ENCODE measurements at regions not wholly inside any gene's neighbourhood (a gene's known extent, or its start where the extent isn't known, plus 50 kb on each side); places are given as distances from the start of the nearest gene placed in this dataset.

DNA sequence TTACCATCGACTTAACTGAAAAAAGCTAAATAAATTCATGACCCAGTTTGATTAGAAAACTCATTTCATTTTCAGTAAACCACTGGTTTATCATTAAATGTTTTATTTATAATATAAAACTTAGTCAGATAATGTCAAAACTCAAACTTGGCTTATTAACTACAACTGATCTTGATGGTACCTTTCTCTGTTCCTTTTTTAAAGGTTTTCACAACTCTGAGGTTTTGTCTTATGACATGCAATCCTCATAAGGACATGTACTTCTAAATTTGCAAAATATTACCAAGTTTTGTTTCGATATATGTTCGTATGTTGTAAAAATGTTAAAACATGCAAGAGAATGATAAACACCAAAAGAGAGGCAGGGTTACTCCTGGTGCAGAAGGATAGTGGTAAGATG, 82.5 kb upstream of the PDE10A start:
- no peak for DNase-seq

DNA sequence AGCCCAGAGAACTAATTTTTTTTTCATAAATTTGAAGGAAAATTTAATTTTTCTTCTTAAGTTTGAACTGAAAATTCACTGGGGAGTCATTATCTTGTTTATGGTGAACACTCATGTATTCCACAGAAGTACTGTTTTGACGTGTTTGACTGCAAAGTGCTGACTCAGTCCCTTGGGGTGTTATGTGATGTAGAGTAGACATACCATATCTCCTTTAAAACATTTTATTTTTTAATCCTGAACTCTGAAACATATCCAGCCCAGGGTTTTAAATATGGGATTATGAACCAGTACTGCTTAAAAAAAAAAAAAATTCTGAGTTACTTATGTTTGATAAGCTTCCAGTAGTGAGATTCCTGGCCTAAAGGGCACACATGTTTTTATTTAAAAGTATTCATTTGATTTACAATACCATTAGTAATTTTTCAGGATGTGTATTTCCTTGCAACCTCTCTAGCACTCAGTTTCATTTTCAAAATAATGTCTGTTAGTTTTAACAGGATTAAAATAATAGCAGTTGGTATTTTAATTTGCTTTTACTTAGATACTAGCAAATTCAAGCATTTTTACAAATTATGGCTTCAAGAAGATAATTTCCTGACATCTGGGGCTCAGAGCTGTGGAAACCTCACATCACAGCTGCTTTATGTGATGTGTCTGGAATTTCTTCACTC, 81.7 kb upstream of the PDE10A start:
- DNase-seq, result no peak

DNA sequence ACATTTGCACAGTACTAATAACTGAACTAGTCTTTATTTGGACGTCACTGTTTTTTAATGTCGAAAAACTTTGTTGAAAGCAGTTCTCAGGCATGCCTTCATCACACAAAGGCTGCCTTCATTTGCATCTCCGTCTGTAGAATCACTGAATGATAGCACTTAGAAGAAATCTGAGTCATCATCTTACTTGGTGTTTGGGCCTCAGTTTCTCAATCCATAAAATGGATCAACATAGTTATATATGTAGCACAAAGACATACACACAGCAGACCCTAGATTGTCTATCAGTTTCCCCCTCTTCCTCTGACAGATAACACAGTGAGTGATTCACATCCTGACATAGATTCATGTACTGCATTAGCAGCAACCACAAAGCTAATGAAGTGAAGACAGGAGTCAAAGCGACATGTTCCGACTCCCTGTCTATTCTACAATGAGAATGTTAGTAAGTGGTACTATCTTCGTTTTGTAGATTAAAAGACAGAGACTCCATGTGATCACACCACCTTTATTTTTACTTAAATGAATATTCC, 80.4 kb upstream of the PDE10A start:
- no peak for DNase-seq

DNA sequence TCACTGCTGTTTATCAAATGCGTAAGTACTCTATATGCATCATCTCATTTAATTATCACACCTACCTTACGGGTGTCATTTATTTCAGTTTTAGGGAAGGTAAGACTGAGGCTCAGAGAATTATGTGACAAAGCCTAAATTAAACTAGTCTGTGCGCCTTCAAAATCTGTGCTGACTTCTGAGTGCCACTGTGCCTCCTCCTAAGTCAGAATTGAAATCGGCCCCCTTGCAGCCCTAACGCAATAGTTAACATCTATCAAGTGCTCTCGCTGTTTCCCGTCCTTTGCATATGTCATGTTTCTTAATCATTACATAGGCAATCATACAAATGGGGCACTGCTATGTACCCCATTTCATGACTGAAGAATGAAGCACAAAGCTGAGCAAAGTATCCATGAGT, 79.0 kb upstream of the PDE10A start:
- no peak for DNase-seq

DNA sequence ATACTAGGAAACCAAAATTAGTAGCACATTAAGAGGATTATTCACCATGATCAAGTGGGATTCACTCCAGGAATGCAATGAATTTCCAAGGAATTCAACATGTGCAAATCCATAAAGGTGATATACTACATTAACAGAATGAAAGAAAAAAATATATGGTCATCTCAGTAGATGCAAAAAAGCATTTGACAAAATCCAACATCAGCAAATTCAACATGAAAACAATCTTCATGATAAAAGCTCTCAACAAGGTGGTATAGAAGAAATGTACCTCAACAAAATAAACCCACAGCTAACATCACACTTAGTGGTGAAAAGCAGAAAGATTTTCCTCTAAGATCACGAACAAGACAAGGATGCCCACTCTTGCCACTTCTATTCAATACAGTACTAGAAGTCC, 74.4 kb upstream of the PDE10A start:
- DNase-seq, result no peak

DNA sequence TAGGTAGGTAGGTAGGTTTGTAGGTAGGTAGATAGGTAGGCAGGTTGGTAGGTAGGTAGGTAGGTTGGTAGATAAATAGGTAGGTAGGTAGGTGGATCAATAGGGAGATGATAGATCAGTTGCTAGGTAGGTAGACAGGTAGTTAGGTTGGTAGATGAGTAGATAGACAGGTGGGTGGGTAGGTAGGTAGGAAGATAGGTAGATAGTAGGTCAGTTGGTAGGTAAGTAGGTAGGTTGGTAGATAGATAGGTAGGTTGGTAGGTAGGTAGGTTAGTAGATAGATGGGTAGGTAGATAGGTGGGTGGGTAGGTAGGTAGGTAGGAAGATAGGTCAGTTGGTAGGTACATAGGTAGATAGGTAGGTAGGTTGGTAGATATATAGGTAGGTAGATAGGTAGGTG, 72.0 kb upstream of the PDE10A start:
- no peak for DNase-seq

DNA sequence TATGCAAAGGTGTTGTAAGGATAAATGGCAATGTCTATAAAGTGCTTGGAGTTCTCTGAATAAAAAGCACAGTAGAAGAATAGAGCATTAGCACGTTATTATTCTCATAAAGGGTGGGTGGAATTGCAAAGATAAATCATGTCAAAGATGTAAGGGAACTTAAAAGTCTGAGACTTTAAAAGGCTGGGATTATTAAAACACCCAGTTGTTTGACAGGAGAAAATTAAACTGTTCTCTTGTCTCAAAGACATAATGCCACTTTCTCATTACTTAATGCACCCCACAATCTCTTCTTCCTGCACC, 70.4 kb upstream of the PDE10A start:
- DNase-seq, result no peak

DNA sequence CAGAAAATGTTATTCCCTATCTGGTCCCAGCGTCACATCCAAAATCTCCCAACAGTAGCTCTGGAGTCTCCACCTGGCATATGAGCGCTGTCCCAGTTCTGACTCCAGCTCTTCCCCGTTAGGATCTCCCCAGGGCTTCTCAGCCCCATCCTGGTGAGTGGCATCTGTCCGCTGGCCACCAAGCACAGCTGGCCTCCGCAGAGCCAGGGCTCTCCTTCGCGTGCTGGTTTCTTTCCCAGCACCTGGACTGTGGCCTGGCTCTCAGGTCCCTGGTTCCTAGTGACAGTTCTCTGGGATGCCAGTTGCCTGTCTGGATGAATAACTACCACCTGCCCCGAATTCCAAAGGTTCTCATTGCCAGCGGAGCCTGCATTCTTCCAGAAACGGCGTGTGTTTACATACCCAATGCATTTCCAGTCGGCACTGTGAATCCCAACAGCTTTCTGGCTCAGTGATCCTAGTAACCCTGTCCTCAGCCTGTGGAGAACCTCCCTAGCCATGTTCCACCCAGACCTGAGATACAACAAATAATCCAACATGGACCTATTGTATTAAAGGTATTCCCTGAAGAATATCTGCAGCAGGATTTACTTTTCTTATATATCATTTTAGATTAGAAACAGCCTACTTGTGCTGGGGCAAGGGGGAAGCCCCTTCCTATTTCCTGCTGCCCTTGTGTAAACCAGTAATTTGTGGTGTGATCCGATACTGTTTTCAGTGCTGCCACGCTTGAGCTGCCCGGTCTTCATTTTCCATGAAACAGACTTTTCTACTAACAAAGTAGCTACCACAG, 69.9 kb upstream of the PDE10A start:
- no peak for DNase-seq

DNA sequence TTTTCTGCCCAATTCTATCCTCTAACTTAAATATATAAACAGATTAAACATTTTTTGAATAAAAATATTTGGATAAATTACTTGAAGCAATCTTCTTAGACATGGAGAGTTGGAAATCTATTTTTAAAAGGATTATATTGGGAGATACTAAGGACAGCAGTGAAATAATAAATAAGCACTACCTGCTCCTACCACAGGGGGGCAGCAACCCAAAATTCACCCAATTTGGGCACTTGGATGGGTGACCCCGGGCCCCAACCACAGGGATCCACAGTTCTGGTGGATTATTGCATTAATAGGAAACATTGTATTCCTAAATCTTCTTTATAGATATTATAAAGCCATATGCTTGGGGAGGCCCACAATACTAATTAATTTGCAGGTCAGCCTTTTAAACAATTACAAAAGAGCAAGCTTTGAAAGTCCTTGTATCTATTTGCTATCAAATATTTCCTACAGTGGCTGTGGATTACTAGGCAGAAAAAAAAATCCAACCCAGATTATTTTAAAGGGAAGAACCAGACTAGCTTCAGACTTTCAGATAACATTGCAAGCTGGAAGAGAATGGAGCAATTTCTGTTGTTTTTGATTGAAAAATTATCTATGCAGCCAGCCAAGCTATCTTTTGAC, 66.4 kb upstream of the PDE10A start:
- no peak for DNase-seq

DNA sequence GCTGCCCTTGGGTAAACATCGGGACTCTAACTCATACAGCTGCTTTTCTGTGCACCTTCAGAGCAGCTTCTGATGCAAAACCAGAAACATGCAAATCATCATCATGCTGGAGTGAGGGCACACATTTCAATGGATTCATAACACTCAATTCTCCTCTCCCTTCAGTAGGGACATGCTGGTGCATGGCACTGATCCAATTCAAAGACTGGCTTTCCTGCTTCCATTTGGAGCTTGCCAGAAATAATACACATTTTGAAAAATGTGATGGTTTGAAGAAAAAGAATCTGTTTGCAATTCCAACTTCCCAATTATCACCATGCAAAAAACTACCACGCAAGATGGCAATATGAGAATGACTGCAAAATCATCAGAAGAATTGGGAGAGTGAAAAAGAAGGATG, 65.2 kb upstream of the PDE10A start:
- no peak for DNase-seq

DNA sequence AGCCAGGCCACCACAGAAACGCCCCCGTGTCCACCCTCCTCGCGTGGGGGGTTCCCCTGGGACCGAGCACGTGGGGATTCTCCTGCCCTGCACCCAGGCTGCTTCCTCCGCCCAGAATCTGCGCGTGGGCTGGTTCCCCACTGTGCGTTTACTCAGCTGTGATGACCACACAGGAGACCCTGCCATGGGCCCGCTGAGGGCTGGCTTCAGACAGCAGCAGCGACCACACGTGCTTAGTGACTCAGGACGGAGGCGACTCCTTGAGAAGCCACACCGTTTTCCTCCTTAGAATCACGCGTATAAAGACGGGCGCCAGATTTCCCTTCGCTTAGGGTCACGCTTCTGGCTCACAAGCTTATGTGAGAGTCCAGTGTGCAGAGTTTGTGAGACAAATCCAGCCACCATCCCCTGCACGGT, 63.9 kb upstream of the PDE10A start:
- DNase-seq, result peak; percentile 48

DNA sequence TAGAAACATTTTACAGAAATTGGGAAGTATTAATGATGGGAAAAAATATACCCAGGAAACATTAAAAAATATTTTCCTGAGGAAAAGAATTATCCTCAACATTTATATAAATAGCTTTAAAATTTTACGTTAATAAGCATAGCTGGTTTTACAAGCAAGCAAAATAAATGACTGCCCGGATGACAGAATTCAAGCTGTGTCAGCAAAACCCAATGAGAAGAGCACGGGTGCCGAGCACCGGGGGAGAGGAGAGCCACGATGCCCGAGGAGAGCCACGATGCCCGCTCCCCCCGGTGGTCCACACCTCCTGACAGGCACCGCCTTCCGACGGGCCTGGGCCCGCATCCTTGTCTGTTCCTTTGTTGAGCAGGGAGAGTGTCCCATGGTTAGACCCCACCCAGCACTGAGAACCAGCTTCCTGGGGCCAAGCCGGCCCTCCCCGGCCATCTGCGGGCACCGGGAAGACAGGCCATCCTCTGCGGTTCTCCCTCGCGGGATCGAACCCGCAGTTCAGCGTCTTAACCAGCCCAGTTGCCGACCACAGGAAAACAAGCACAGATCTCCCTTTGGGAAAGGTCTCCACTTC, 63.3 kb upstream of the PDE10A start:
- no peak for DNase-seq

DNA sequence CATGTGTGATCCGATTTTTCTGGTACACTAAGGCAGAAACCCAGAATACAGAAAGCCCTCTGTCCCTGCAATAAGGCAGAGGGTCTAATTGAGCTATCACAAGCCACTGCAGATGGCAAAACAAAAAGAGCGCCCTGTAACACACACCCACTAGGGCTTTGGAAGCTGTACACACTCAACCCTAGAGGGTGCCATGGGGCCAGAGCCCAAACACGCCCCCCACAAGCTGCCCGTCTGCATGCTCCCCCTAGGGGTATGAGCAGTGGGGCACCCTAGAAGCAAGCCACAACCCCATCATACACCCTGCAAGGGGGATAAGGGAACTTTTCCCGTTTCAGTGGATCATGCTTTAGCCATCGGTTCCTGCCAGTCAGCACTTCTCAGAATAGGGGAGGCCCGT, 62.2 kb upstream of the PDE10A start:
- DNase-seq, result no peak

DNA sequence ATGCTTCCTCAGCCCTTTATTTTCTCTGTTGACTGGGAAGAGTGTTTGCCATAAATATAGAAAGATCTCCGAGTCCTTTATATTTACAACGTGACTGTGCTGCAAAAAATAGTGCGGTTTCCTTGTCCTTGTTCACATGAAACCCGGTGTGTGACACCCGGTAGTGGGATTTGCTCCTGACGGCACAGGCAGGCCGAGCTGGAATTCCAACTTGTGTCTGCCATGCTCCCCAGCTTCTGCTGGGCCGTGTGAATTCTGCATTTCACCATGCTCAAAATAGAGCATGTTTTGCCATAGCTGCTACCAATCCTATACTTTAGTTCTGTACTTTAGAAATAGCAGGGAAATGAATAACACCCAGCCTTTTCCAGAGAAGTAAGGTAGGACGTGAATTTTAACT, 60.3 kb upstream of the PDE10A start:
- DNase-seq, result no peak

DNA sequence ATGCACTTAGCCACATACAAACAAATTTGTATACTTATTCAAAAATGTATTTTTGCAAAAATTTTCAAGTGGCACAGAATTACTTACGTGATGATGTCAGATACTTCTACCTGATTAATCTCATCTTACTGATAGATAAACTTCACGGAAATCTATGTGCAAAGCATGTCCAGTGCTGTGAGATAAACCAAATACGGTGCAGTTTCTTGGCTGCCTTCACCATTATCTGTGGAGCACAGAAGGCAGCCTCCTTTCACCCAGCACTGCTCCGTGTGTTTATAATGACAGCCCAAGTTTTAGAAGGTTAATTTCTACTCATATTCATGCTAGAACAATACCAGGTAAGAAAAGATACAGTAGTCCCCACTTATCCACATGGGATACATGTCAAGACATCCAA, 59.0 kb upstream of the PDE10A start:
- no peak for DNase-seq

DNA sequence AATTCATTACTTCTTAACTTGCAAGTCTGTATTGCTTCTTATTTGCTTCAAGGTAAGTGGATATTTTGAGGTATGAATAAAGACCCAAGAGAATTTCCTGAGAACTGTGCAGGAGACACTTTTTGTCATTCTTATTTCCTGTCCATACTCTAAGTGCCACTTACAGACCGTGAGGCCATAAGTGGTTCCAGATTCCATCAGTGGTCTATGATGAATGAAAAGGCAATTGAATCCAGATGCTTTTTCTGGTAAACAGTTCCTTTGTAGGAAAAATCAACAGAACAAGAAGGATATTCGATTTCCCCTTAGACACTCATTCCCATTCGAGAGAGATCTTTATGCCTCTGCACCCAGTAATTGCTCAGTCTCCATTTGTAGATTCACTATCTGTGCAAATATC, 58.3 kb upstream of the PDE10A start:
- DNase-seq, result no peak

DNA sequence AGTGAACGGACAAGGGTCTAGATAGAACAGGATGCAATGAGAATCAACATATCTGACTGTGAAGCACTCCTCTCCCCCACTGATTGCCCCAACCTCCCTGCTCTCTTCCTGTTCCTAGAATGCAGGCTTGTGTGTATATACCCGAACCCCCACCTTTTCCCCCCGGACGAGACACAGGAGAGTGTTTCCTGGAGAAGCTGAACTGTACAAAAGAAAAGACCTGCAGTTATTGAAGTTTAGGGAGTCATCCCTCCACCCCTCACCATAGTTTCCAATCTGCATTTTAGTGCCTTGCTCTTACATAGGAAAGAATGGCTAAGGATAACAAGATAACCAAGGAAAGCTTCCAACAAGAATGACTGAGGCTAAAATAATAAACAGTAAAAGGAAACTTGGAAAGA, 55.5 kb upstream of the PDE10A start:
- no peak for DNase-seq

DNA sequence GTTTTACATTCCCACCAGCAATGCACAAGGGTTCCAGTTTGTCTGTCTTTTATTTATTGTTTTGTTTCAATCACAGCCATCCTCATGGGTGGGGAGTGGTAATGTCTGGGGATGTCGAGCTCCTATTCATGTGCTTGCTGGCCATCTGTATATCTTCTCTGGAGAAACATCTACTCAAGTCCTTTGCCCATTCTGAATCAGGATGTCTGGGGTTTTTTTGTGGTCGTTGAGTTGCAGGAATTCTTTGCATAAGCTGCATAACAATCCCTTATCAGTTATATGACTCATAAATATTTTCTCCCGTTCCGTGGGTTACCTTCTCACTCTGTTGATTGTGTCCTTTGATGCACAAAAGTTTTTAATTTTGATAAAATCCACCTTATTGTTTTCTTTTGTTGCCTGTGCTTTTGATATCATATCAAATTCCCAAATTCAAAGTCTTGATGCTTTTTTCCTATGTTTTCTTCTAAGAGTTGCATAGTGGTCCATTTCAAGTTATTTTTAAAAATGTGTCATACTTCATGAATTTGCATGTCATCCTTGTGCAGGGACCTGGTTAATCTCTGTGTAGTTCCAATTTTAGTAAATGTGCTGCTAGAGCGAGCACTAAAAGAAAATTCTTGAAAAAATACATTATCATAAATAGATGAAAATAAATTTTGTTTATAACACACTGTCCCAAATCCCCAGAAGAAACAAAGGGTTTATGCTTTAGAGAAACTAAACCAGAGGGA, 54.9 kb upstream of the PDE10A start:
- DNase-seq, result no peak

DNA sequence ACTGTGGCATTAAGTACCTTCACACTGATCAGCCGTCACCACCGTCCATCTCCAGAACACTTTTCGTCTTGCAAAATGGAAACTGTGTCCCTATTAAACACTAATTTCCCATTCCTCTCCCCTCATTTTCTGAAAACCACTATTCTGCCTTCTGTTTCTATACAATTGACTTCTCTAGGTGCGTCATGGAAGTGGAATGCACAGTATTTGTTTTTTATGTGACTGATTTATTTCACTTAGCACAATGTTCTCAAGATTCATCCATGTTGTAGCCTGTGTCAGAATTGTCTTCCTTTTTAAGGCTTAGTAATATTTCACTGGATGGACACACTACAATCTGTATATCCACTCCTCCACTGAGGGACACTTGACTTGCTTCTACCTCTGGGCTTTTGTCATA, 53.8 kb upstream of the PDE10A start:
- no peak for DNase-seq

DNA sequence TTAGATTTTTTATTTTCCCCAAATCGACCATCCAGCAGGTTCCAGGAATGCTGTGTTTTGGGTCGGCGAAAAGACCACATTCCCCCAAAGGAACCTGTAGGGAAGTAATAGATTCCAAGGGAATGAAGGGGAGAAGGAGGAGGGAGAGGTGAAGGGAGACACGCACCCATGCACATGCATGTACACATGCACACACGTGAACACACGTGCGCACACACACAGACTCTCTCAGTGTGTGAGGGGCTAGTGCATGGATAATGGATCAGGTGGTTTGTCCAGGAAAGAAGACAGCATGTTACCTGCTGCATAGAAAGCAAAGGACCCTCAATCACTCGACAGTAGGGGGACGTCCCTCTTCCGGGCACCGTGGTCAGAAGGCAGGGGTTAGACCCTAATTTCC, 52.4 kb upstream of the PDE10A start:
- DNase-seq, result no peak

DNA sequence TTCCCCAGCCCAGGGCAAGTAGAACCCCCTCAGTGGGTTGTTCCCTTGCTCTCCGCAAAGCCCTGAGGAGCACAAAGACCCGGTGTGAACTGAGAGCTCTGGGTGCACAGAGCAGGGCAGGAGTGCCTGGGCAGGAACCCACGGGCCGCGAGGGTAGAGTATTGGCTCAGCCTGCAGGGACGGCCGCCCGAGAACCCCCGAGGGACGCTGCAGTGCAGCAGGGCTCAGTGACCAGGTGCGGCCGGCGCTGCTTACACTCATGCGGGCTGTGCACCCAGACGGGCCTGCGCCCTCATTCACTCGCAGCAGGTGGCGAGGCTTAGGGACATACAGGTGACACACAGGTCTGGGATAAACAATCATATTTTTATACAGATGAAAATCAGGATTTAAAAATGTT, 51.9 kb upstream of the PDE10A start:
- no peak for DNase-seq

DNA sequence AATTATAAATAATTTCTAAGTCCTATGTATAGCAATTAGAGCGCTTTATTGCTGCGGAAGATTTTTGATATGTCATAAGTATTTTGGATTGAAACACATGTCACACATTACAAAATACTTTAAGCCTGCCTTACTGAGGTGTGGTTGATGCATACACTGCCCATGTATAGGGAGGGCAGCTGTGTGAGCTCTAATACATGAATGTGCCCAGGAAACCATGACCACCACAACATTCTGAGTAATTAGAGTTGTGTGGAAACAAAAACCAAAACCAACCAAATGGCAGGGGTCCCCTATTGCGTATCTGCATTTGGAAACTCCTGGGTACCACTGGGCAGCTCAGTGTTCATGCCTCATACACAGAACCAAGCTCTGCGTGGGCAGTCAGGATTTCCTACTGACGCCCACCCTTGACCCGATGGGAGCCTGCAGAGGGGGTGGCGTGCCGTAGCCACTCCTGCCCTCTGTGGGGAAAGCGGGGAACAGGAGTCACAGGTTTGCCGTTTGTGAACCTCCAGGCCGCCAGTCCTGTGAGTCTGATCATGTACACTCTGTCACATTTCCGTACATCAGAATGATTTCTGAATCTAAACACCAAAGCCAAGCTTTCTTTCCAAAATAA, 50.9 kb upstream of the PDE10A start:
- DNase-seq, result no peak

All from retina (tissue), 1 donor.